Neural progenitor cell (in vitro differentiated cells): ENCODE measurements at regions not wholly inside any gene's neighbourhood (a gene's known extent, or its start where the extent isn't known, plus 50 kb on each side); places are given as distances from the start of the nearest gene placed in this dataset.

Experiments
- DNase-seq: peaks from one replicate; pipeline ENCODE4 v3.0.0-alpha.2; 2016; ENCODE audit warnings: low spot score
- H2AFZ ChIP-seq: fragments of 200-600 bp; sonication (generic); replicated peaks from 2 replicates; pipeline ENCODE4 v1.6.1; 2016; ENCODE audit warnings: antibody characterized with exemption
- H3F3A ChIP-seq: fragments of 200-600 bp; sonication (generic); 2 replicates; pipeline ENCODE4 v1.6.1; 2016; ENCODE audit warnings: antibody characterized with exemption, low read depth
- H3K27ac ChIP-seq: fragments of 200-600 bp; sonication (generic); 2 replicates; pipeline ENCODE4 v1.5.1; 2016; ENCODE audit warnings: mild to moderate bottlenecking
- H3K27me3 ChIP-seq: fragments of 200-600 bp; sonication (generic); 2 replicates; pipeline ENCODE4 v1.6.1; 2016; ENCODE audit warnings: mild to moderate bottlenecking, moderate library complexity
- H3K36me3 ChIP-seq: fragments of 200-600 bp; sonication (generic); 2 replicates; pipeline ENCODE4 v1.5.1; 2016
- H3K4me1 ChIP-seq: fragments of 200-600 bp; sonication (generic); 2 replicates; pipeline ENCODE4 v1.6.1; 2016; ENCODE audit warnings: mixed run types
- H3K4me2 ChIP-seq: fragments of 200-600 bp; sonication (generic); 2 replicates; pipeline ENCODE4 v1.6.1; 2016
- H3K4me3 ChIP-seq: fragments of 200-600 bp; sonication (generic); 2 replicates; pipeline ENCODE4 v1.5.1; 2016
- H3K79me2 ChIP-seq: fragments of 200-600 bp; sonication (generic); 2 replicates; pipeline ENCODE4 v1.6.1; 2016; ENCODE audit warnings: low read depth
- H3K9ac ChIP-seq: fragments of 200-600 bp; sonication (generic); 2 replicates; pipeline ENCODE4 v1.6.1; 2016
- H3K9me3 ChIP-seq: fragments of 200-600 bp; sonication (generic); 2 replicates; pipeline ENCODE4 v1.5.1; 2016; ENCODE audit warnings: low read depth
- H4K20me1 ChIP-seq: fragments of 200-600 bp; sonication (generic); 2 replicates; pipeline ENCODE4 v1.6.1; 2016; ENCODE audit warnings: low read depth
- H3K27ac Mint-ChIP-seq: 3 replicates; pipeline ENCODE4 v1.8.0; 2021; ENCODE audit warnings: mixed read lengths
- H3K27me3 Mint-ChIP-seq: 2 replicates; pipeline ENCODE4 v1.8.0; 2022; ENCODE audit warnings: low read depth, mild to moderate bottlenecking, inconsistent platforms, moderate library complexity, mixed read lengths; ENCODE audit not compliant: insufficient read depth
- H3K36me3 Mint-ChIP-seq: 3 replicates; pipeline ENCODE4 v1.8.0; 2021; ENCODE audit warnings: mixed read lengths
- H3K4me1 Mint-ChIP-seq: 3 replicates; pipeline ENCODE4 v1.8.0; 2021; ENCODE audit warnings: mixed read lengths
- H3K4me3 Mint-ChIP-seq: 3 replicates; pipeline ENCODE4 v1.8.0; 2021; ENCODE audit warnings: mild to moderate bottlenecking, moderate library complexity, mixed read lengths
- H3K9me3 Mint-ChIP-seq: 3 replicates; pipeline ENCODE4 v1.8.0; 2020; ENCODE audit warnings: mixed read lengths
- CTCF ChIP-seq: fragments of 200-600 bp; sonication (generic); IDR thresholded peaks from 2 replicates; pipeline ENCODE4 v1.5.1; 2017; ENCODE audit warnings: antibody characterized with exemption, mild to moderate bottlenecking
- EZH2 ChIP-seq: fragments of 200-600 bp; sonication (generic); IDR thresholded peaks from 2 replicates; pipeline ENCODE4 v1.6.1; 2017; ENCODE audit warnings: antibody characterized with exemption, mild to moderate bottlenecking, moderate library complexity
- EZH2phosphoT487 ChIP-seq: fragments of 200-600 bp; sonication (generic); IDR thresholded peaks from 2 replicates; pipeline ENCODE4 v1.6.1; 2017; ENCODE audit warnings: antibody characterized with exemption

GRCh38 chr5:166341740-166342337, 1949.6 kb upstream of the WWC1 start:
- H3K9me3 Mint-ChIP-seq = no peaks in the 10 kb centered on the region
- H3K4me3 ChIP-seq = no peak overlapping the region
- no peak overlapping the region for H2AFZ ChIP-seq
- no peak overlapping the region for H3K4me2 ChIP-seq
- H3F3A ChIP-seq = peaks cover 5% of the 10 kb centered on the region
- H3K4me1 ChIP-seq = peaks cover 7% of the 10 kb centered on the region
- no peak overlapping the region for H3K27ac ChIP-seq
- TF ChIP-seq CTCF (peak; percentile 41), EZH2phosphoT487 (no peak)
- H3K4me3 Mint-ChIP-seq = no peak overlapping the region
- no peaks in the 10 kb centered on the region for H4K20me1 ChIP-seq
- no peaks in the 10 kb centered on the region for H3K27me3 ChIP-seq
- no peaks in the 10 kb centered on the region for H3K79me2 ChIP-seq
- H3K27me3 Mint-ChIP-seq = no peaks in the 10 kb centered on the region
- no peak for DNase-seq
- no peaks in the 10 kb centered on the region for H3K9me3 ChIP-seq
- no peak overlapping the region for H3K9ac ChIP-seq
- no peaks in the 10 kb centered on the region for H3K36me3 ChIP-seq
- H3K4me1 Mint-ChIP-seq = peaks cover 26% of the 10 kb centered on the region
- H3K27ac Mint-ChIP-seq = peak overlapping the region; percentile 51
- H3K36me3 Mint-ChIP-seq = no peaks in the 10 kb centered on the region

- Histone ChIP-seq H4K20me1 (no peaks in the 10 kb centered on the region), H3K9me3 (no peaks in the 10 kb centered on the region), H3K4me1 (peaks cover 2% of the 10 kb centered on the region), H3K9ac (no peak overlapping the region), H3K4me2 (no peak overlapping the region), H3K27me3 (no peaks in the 10 kb centered on the region), H3K27ac (no peak overlapping the region), H3K36me3 (no peaks in the 10 kb centered on the region), H3K79me2 (no peaks in the 10 kb centered on the region), H3K4me3 (no peak overlapping the region), H2AFZ (no peak overlapping the region), H3F3A (no peaks in the 10 kb centered on the region)
- no peak for DNase-seq
- H3K27ac Mint-ChIP-seq = peak overlapping the region; percentile 51
- no peaks in the 10 kb centered on the region for H3K9me3 Mint-ChIP-seq
- no peak overlapping the region for H3K4me3 Mint-ChIP-seq
- no peaks in the 10 kb centered on the region for H3K36me3 Mint-ChIP-seq
- no peaks in the 10 kb centered on the region for H3K27me3 Mint-ChIP-seq
- peaks cover 26% of the 10 kb centered on the region for H3K4me1 Mint-ChIP-seq
- no peak for TF ChIP-seq EZH2phosphoT487
- no peak for TF ChIP-seq EZH2
- TF ChIP-seq CTCF = no peak
These were observed 1949.0 kb upstream of the WWC1 start for GRCh38 chr5:166342402-166342801.

GRCh38 chr5:166346726-166347374, 1944.6 kb upstream of the WWC1 start:
- Histone ChIP-seq H3K27me3 (no peaks in the 10 kb centered on the region), H3K9me3 (no peaks in the 10 kb centered on the region), H2AFZ (no peak overlapping the region), H3K27ac (no peak overlapping the region), H3K4me3 (no peak overlapping the region), H3K4me1 (peaks cover 8% of the 10 kb centered on the region), H3F3A (no peaks in the 10 kb centered on the region), H3K36me3 (no peaks in the 10 kb centered on the region), H3K9ac (no peak overlapping the region), H3K4me2 (no peak overlapping the region), H3K79me2 (no peaks in the 10 kb centered on the region), H4K20me1 (no peaks in the 10 kb centered on the region)
- TF ChIP-seq EZH2 (no peak), EZH2phosphoT487 (no peak), CTCF (no peak)
- no peak overlapping the region for H3K4me3 Mint-ChIP-seq
- DNase-seq = no peak
- H3K27ac Mint-ChIP-seq = no peak overlapping the region
- peaks cover 33% of the 10 kb centered on the region for H3K4me1 Mint-ChIP-seq
- H3K36me3 Mint-ChIP-seq = no peaks in the 10 kb centered on the region
- H3K27me3 Mint-ChIP-seq = no peaks in the 10 kb centered on the region
- no peaks in the 10 kb centered on the region for H3K9me3 Mint-ChIP-seq
